ENCODE measurements at regions not wholly inside any gene's neighbourhood (a gene's known extent, or its start where the extent isn't known, plus 50 kb on each side); places are given as distances from the start of the nearest gene placed in this dataset.

- Histone ChIP-seq H3K79me2 (ENCODE audit: low read depth) (no peaks in the 10 kb centered on the region; the same call in 1 of the 2 replicates), H4K20me1 (ENCODE audit: insufficient read depth) (no peaks in the 10 kb centered on the region), H3K27ac (peak overlapping the region; percentile 100), H3K4me2 (peak overlapping the region; percentile 87), H3K9me2 (ENCODE audit: insufficient read depth) (no peaks in the 10 kb centered on the region; the same call in 1 of the 2 replicates), H3K9me3 (ENCODE audit: insufficient read depth, low read depth) (no peaks in the 10 kb centered on the region), H3F3A (ENCODE audit: insufficient read depth, low read depth) (peaks cover 49% of the 10 kb centered on the region), H3K36me3 (ENCODE audit: low read depth) (no peaks in the 10 kb centered on the region), H3K27me3 (ENCODE audit: insufficient read depth, low read depth) (no peaks in the 10 kb centered on the region), H3K4me3 (peak overlapping the region; percentile 36; the same call in 1 of the 2 replicates), H3K4me1 (replicated peaks; ENCODE audit: insufficient read depth) (peaks cover 58% of the 10 kb centered on the region), H2AFZ (no peak overlapping the region)
- BruUV-seq (replicated peaks), result TSS peak; percentile 78
- POLR2A ChIA-PET (ENCODE audit: unreplicated experiment), result no interaction called here
- DNase-seq, result peak in 1 of 2 experiments; percentile 72
- TF ChIP-seq, protein P1, sequence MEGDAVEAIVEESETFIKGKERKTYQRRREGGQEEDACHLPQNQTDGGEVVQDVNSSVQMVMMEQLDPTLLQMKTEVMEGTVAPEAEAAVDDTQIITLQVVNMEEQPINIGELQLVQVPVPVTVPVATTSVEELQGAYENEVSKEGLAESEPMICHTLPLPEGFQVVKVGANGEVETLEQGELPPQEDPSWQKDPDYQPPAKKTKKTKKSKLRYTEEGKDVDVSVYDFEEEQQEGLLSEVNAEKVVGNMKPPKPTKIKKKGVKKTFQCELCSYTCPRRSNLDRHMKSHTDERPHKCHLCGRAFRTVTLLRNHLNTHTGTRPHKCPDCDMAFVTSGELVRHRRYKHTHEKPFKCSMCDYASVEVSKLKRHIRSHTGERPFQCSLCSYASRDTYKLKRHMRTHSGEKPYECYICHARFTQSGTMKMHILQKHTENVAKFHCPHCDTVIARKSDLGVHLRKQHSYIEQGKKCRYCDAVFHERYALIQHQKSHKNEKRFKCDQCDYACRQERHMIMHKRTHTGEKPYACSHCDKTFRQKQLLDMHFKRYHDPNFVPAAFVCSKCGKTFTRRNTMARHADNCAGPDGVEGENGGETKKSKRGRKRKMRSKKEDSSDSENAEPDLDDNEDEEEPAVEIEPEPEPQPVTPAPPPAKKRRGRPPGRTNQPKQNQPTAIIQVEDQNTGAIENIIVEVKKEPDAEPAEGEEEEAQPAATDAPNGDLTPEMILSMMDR (conservative IDR thresholded peaks at IDR 0.05), result no peak
- no peak for TF ChIP-seq EZH2 (IDR thresholded peaks at IDR 0.05; ENCODE audit: low read depth)
- intact Hi-C loops (cut with micrococcal nuclease; ENCODE audit: unreplicated experiment), result loop anchor here (5.0 kb wide), 2 partner anchors 42 to 152 kb away; a partner anchor contains a TSS
- CTCF ChIA-PET, result no interaction called here
Measured at GRCh38 chr18:46324087-46324955, 220.1 kb downstream of the HAUS1 start.

GRCh38 chr18:46325895-46326294 lies 221.7 kb downstream of the HAUS1 start:
- CTCF ChIA-PET, result no interaction called here

GRCh38 chr18:46329736-46330246 lies 225.6 kb downstream of the HAUS1 start:
- no TSS peak for BruUV-seq (replicated peaks)
- Histone ChIP-seq H3K27ac (no peak overlapping the region), H3K36me3 (ENCODE audit: low read depth) (no peaks in the 10 kb centered on the region), H3F3A (ENCODE audit: insufficient read depth, low read depth) (peaks cover 14% of the 10 kb centered on the region), H3K4me1 (replicated peaks; ENCODE audit: insufficient read depth) (peaks cover 25% of the 10 kb centered on the region), H4K20me1 (ENCODE audit: insufficient read depth) (no peaks in the 10 kb centered on the region), H3K9me3 (ENCODE audit: insufficient read depth, low read depth) (no peaks in the 10 kb centered on the region), H3K79me2 (ENCODE audit: low read depth) (peaks cover 7% of the 10 kb centered on the region), H3K4me3 (no peak overlapping the region), H3K27me3 (ENCODE audit: insufficient read depth, low read depth) (no peaks in the 10 kb centered on the region), H2AFZ (no peak overlapping the region), H3K4me2 (no peak overlapping the region), H3K9me2 (ENCODE audit: insufficient read depth) (no peaks in the 10 kb centered on the region; the same call in 1 of the 2 replicates)
- no peak for DNase-seq
- POLR2A ChIA-PET (ENCODE audit: unreplicated experiment), result no interaction called here
- intact Hi-C loops (cut with micrococcal nuclease; ENCODE audit: unreplicated experiment), result no loop called here
- CTCF ChIA-PET, result no interaction called here
- TF ChIP-seq, protein P1 (conservative IDR thresholded peaks at IDR 0.05), result no peak
- no peak for TF ChIP-seq EZH2 (IDR thresholded peaks at IDR 0.05; ENCODE audit: low read depth)

More at GRCh38 chr18:46325895-46326294, 221.7 kb downstream of the HAUS1 start:
- no peak for DNase-seq
- Histone ChIP-seq H3K4me1 (replicated peaks; ENCODE audit: insufficient read depth) (peaks cover 42% of the 10 kb centered on the region), H3K9me3 (ENCODE audit: insufficient read depth, low read depth) (no peaks in the 10 kb centered on the region), H3K79me2 (ENCODE audit: low read depth) (no peaks in the 10 kb centered on the region; the same call in 1 of the 2 replicates), H3K4me3 (no peak overlapping the region), H3K4me2 (no peak overlapping the region), H3K9me2 (ENCODE audit: insufficient read depth) (no peaks in the 10 kb centered on the region; the same call in 1 of the 2 replicates), H3F3A (ENCODE audit: insufficient read depth, low read depth) (peaks cover 36% of the 10 kb centered on the region), H3K27me3 (ENCODE audit: insufficient read depth, low read depth) (no peaks in the 10 kb centered on the region), H2AFZ (no peak overlapping the region), H4K20me1 (ENCODE audit: insufficient read depth) (no peaks in the 10 kb centered on the region), H3K36me3 (ENCODE audit: low read depth) (no peaks in the 10 kb centered on the region), H3K27ac (no peak overlapping the region)
- no TSS peak for BruUV-seq (replicated peaks)
- TF ChIP-seq, protein P1 (conservative IDR thresholded peaks at IDR 0.05), result no peak
- TF ChIP-seq EZH2 (IDR thresholded peaks at IDR 0.05; ENCODE audit: low read depth), result no peak
- POLR2A ChIA-PET (ENCODE audit: unreplicated experiment), result no interaction called here
- intact Hi-C loops (cut with micrococcal nuclease; ENCODE audit: unreplicated experiment), result no loop called here
